VCaP (cell line): ENCODE measurements at regions not wholly inside any gene's neighbourhood (a gene's known extent, or its start where the extent isn't known, plus 50 kb on each side); places are given as distances from the start of the nearest gene placed in this dataset.
"Not testable (repeated sequence)": the region's sequence is repeated elsewhere in the genome, so short reads cannot be mapped to it uniquely, and the experiment has no call there.

Experiments
- H3K27ac ChIP-seq: fragments of 450-650 bp; 2 replicates; pipeline ENCODE4 v1.5.1; 2017
- CTCF ChIP-seq: fragments of 450-650 bp; conservative IDR thresholded peaks from 2 replicates; pipeline ENCODE4 v1.5.1; 2017; ENCODE audit warnings: mild to moderate bottlenecking, moderate library complexity

GRCh38 chr1:105591681-105592080 lies 1464.8 kb upstream of the PRMT6 start:
- TF ChIP-seq CTCF: no peak
- no peak overlapping the region for H3K27ac ChIP-seq

GRCh38 chr1:105608713-105609112 lies 1447.8 kb upstream of the PRMT6 start:
- TF ChIP-seq CTCF: peak; percentile 49
- H3K27ac ChIP-seq: no peak overlapping the region

DNA sequence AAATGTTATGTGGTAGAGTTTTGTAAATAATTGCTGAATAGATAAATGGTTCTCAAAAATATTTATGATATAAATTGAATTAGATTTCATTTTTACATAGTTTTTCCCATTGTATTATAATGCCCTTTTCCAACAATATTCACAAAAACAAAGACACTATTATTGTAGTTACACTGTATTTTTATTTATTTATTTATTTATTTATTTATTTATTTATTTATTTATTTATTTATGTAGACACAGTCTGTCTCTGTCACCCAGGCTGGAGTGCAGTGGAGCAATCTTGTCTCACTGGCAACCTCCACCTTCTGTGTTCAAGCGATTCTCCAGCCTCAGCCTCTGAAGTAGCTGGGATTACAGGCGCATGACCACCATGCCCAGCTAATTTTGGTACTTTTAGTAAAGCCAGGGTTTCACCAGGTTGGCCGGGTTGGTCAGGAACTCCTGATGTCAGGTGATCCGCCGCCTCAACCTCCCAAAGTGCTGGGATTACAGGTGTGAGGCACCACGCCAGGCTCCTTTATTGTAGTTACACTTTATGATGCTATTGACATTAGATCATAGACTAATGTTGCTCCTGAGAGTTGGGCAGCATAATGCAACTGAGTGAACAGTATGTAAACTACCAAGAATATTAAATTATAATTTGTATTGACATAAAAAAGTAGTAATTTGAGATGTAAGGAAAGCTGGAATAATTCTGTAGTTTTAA lies 1430.0 kb upstream of the PRMT6 start:
- TF ChIP-seq CTCF: no peak
- no peak overlapping the region for H3K27ac ChIP-seq

DNA sequence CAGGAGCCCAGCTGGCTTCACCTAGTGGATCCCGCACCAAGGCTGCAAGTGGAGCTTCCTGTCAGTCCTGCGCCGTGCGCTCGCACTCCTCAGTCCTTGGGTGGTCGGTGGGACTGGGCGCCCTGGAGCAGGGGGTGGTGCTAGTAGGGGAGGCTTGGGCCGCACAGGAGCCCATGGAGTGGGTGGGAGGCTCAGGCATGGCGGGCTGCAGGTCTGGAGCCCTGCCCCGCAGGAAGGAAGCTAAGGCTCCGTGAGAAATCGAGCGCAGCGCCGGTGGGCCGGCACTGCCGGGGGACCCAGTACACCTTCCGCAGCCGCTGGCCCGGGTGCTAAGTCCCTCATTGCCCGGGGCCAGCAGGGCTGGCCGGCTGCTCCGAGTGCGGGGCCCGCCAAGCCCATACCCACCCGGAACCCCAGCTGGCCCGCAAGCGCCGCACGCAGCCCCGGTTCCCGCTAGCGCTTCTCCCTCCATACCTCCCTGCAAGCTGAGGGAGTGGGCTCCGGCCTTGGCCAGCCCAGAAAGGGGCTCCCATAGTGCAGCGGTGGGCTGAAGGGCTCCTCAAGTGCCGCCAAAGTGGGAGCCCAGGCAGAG lies 1425.2 kb upstream of the PRMT6 start:
- not testable (repeated sequence) for H3K27ac ChIP-seq

- no peak overlapping the region for H3K27ac ChIP-seq
- no peak for TF ChIP-seq CTCF
Observed at GRCh38 chr1:105632342-105633196, 1423.9 kb upstream of the PRMT6 start.

GRCh38 chr1:105636052-105636451 lies 1420.4 kb upstream of the PRMT6 start:
- TF ChIP-seq CTCF: no peak
- no peak overlapping the region for H3K27ac ChIP-seq

DNA sequence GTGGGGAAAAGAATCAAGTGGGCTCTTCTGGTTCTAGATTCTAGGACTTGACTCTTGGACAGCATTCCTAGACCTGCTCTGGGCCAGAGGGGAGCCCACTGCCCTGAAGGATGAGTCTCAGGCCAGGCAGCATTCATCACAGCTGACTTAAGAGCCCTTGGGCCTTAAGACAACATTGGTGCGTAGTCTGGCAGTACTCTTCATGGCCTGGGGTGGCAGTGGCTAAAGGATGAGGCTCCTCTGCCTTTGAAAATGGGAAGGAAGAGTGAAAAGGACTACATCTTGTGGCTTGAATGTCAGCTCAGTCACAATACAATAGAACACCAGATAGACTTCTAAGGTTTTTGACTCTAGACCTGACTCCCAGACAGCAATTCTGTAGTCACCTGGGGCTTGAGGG lies 1415.1 kb upstream of the PRMT6 start:
- TF ChIP-seq CTCF: no peak
- no peak overlapping the region for H3K27ac ChIP-seq

- TF ChIP-seq CTCF: no peak
- H3K27ac ChIP-seq: no peak overlapping the region
Observed at GRCh38 chr1:105652109-105652508, 1404.4 kb upstream of the PRMT6 start.
